DND-41 (cell line): ENCODE measurements at regions not wholly inside any gene's neighbourhood (a gene's known extent, or its start where the extent isn't known, plus 50 kb on each side); places are given as distances from the start of the nearest gene placed in this dataset.

Experiments
- EZH2 ChIP-seq: IDR thresholded peaks from 3 replicates; pipeline ENCODE4 v1.6.1; 2012; ENCODE audit warnings: borderline replicate concordance, low read depth, mild to moderate bottlenecking, moderate library complexity, low read length, inconsistent platforms; ENCODE audit not compliant: severe bottlenecking
- TF ChIP-seq, protein P1 (sequence below): IDR thresholded peaks from 2 replicates; pipeline ENCODE4 v1.5.1; 2012; ENCODE audit warnings: borderline replicate concordance, low read length, moderate library complexity, mild to moderate bottlenecking; ENCODE audit not compliant: poor library complexity, severe bottlenecking; ENCODE audit errors: extremely low read depth

DNA sequence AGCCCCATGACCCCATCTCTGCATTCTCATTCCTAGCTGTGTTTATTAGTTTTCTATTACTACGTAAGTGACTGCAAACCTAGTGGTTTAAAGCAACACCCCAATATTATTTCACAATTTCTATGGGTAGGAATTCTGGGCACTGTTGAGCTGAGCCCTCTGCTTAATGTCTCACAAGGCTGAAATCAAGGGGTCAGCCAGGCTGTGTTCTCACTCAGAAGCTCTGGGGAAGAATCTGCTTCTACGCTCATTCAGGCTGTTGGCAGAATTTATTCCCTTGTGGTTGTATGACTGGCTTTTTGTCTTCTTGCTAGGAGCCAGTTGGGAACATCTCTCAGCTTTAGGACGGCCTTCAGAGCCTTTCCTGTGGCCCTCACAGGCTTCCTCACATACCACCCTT, 181.0 kb downstream of the GIPC2 start:
- TF ChIP-seq, protein P1, sequence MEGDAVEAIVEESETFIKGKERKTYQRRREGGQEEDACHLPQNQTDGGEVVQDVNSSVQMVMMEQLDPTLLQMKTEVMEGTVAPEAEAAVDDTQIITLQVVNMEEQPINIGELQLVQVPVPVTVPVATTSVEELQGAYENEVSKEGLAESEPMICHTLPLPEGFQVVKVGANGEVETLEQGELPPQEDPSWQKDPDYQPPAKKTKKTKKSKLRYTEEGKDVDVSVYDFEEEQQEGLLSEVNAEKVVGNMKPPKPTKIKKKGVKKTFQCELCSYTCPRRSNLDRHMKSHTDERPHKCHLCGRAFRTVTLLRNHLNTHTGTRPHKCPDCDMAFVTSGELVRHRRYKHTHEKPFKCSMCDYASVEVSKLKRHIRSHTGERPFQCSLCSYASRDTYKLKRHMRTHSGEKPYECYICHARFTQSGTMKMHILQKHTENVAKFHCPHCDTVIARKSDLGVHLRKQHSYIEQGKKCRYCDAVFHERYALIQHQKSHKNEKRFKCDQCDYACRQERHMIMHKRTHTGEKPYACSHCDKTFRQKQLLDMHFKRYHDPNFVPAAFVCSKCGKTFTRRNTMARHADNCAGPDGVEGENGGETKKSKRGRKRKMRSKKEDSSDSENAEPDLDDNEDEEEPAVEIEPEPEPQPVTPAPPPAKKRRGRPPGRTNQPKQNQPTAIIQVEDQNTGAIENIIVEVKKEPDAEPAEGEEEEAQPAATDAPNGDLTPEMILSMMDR: no peak
- no peak for TF ChIP-seq EZH2
